BLaER1 (cell line): ENCODE measurements at regions not wholly inside any gene's neighbourhood (a gene's known extent, or its start where the extent isn't known, plus 50 kb on each side); places are given as distances from the start of the nearest gene placed in this dataset.

Experiments used
- H3K27ac ChIP-seq: shearing (Covaris generic); formaldehyde crosslinking; 2 replicates; pipeline ENCODE4 v1.8.1; 2022
- H3K27me3 ChIP-seq: shearing (Covaris generic); formaldehyde crosslinking; 2 replicates; pipeline ENCODE4 v1.8.1; 2022
- H3K36me3 ChIP-seq: shearing (Covaris generic); formaldehyde crosslinking; 2 replicates; pipeline ENCODE4 v1.8.1; 2022
- H3K4me1 ChIP-seq: shearing (Covaris generic); formaldehyde crosslinking; 2 replicates; pipeline ENCODE4 v1.8.1; 2022
- H3K4me2 ChIP-seq: shearing (Covaris generic); formaldehyde crosslinking; 2 replicates; pipeline ENCODE4 v1.8.1; 2022
- H3K4me3 ChIP-seq: shearing (Covaris generic); formaldehyde crosslinking; 2 replicates; pipeline ENCODE4 v1.8.1; 2022
- H3K9ac ChIP-seq: shearing (Covaris generic); formaldehyde crosslinking; 2 replicates; pipeline ENCODE4 v1.8.1; 2022
- H3K9me3 ChIP-seq: shearing (Covaris generic); formaldehyde crosslinking; 2 replicates; pipeline ENCODE4 v1.8.1; 2022
- H4K20me1 ChIP-seq: shearing (Covaris generic); formaldehyde crosslinking; 2 replicates; pipeline ENCODE4 v1.8.1; 2022
- Cebpa-rat ChIP-seq: shearing (Covaris generic); IDR thresholded peaks from 2 replicates; pipeline ENCODE4 v1.8.1; 2022

DNA sequence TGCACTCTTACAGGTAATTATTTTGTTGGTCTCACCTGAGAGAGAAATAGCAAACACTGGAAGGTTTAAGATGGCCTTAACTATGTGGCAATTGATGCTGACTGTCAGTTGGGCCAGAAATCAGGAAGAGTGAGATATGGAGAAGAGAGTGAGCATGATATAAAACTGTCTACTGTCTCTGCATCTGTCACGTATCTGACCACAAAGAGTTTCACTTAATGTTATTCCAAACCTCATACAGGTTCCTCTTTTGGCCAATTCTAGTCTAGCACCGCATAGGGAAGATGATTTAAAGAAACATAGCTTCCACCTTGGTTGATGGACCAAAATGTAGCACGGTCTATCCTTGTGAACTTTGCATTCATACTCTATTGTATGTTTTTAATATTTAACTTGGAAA is 381.0 kb upstream of the BOD1L1 start:
- H3K9me3 ChIP-seq: peaks cover 7% of the 10 kb centered on the region
- no peaks in the 10 kb centered on the region for H3K36me3 ChIP-seq
- H3K4me2 ChIP-seq: no peak overlapping the region
- H3K27ac ChIP-seq: no peak overlapping the region
- no peaks in the 10 kb centered on the region for H4K20me1 ChIP-seq
- H3K27me3 ChIP-seq: no peaks in the 10 kb centered on the region
- no peak for TF ChIP-seq Cebpa-rat
- H3K4me1 ChIP-seq: peaks cover 8% of the 10 kb centered on the region; the same call in 1 of the 2 replicates
- no peak overlapping the region for H3K9ac ChIP-seq
- no peak overlapping the region for H3K4me3 ChIP-seq

DNA sequence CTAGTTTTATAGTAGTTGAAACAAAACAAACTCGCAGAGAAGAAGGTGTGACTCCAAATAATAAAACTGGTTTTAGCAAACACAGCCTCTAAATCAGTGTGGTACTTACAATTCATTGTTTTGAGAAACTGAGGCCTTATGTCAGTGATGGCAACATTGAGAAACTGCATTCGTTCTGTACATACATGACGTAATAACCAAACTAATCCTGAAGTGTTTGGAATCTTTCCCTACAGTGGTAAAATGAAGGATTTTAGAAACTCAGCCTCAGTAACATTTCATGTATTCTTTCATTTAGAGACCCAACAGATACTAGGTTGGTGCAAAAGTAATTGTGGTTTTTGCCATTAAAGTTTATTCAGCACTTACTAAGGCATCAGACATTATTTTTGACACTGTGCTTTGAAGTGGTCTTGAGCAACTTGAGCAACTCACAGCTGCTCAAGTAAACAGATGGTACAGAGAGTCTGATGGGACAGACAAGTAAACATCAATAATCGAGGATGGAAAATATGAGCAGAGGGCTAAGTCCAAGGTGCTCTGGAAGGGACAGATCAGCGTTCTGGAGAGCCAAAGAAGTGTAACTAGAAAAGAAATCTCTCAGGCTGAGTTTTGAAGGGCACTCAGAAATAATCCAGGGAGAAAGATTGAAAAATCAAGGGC is 390.8 kb upstream of the BOD1L1 start:
- Histone ChIP-seq H3K4me3 (no peak overlapping the region), H3K27ac (no peak overlapping the region), H3K27me3 (no peaks in the 10 kb centered on the region), H3K4me2 (no peak overlapping the region), H3K9ac (no peak overlapping the region), H3K9me3 (peaks cover 15% of the 10 kb centered on the region), H4K20me1 (no peaks in the 10 kb centered on the region), H3K36me3 (no peaks in the 10 kb centered on the region), H3K4me1 (peaks cover 8% of the 10 kb centered on the region; the same call in 1 of the 2 replicates)
- no peak for TF ChIP-seq Cebpa-rat

DNA sequence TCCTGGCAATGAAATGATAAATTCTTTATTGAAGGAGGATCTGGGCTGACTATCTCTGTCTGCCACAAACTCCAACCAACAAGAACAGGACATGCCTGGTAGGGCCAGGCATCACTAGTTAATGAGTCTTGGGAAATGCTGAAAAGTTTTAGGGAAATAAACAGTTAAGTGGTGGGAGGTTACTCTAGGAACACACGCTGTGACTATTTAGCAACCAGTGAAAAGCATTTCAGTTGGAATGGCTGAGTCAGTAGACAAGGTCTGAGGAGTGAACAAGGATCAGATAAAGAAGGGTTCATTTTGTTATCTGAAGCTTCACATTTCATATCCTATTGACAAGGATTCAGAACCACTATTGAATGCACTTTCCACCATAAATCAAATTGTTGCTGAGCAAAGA is 394.9 kb upstream of the BOD1L1 start:
- Histone ChIP-seq H3K4me2 (no peak overlapping the region), H4K20me1 (no peaks in the 10 kb centered on the region), H3K4me1 (peaks cover 8% of the 10 kb centered on the region; the same call in 1 of the 2 replicates), H3K36me3 (no peaks in the 10 kb centered on the region), H3K27me3 (no peaks in the 10 kb centered on the region), H3K27ac (no peak overlapping the region), H3K9me3 (no peaks in the 10 kb centered on the region), H3K4me3 (no peak overlapping the region), H3K9ac (no peak overlapping the region)
- TF ChIP-seq Cebpa-rat: no peak

DNA sequence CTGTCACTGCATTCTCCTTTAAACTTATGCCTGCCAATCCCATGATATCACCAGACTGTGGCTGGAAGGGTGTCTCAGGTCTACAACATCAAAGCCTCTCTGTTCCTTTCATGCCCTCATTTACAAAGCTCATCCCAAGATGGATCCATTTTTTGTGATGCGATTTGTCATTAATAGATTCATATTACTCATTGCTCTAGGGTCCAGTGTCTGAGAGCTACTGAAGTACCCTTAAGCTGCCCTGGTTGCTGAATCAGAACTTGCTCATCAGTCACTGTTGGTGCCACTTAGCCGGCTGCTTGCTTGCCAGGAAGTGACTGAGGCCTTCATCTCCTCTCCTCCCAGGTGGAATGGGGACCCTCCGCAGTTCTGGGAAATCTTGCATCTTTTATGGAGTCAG is 395.5 kb upstream of the BOD1L1 start:
- Histone ChIP-seq H3K4me1 (peaks cover 8% of the 10 kb centered on the region; the same call in 1 of the 2 replicates), H3K4me3 (no peak overlapping the region), H3K9me3 (no peaks in the 10 kb centered on the region), H4K20me1 (no peaks in the 10 kb centered on the region), H3K27me3 (no peaks in the 10 kb centered on the region), H3K36me3 (no peaks in the 10 kb centered on the region), H3K27ac (no peak overlapping the region), H3K4me2 (no peak overlapping the region), H3K9ac (no peak overlapping the region)
- TF ChIP-seq Cebpa-rat: no peak

DNA sequence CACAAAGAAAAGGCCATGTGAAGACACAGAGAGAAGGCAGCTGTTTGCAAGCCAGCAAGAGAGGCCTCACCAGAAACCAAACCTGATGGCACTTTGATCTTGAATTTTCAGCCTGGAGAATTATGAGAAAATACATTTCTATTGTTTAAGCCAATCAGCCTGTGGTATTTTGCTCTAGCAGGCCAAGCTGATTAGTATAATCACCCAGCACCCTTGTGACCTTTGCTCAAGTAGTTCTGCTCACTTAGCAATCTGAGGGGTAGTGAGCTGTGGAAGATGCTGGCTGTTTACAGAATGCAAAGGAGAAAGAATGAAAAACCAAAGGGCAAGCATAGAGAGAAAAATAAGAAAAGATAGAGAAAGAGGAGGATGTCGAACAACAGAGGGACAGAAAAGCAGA is 396.4 kb upstream of the BOD1L1 start:
- H3K4me1 ChIP-seq: peaks cover under 1% of the 10 kb centered on the region; the same call in 1 of the 2 replicates
- no peak overlapping the region for H3K4me2 ChIP-seq
- H3K27ac ChIP-seq: no peak overlapping the region
- TF ChIP-seq Cebpa-rat: no peak
- H3K9ac ChIP-seq: no peak overlapping the region
- H3K4me3 ChIP-seq: no peak overlapping the region
- H3K36me3 ChIP-seq: no peaks in the 10 kb centered on the region
- no peaks in the 10 kb centered on the region for H4K20me1 ChIP-seq
- no peaks in the 10 kb centered on the region for H3K27me3 ChIP-seq
- H3K9me3 ChIP-seq: no peaks in the 10 kb centered on the region

DNA sequence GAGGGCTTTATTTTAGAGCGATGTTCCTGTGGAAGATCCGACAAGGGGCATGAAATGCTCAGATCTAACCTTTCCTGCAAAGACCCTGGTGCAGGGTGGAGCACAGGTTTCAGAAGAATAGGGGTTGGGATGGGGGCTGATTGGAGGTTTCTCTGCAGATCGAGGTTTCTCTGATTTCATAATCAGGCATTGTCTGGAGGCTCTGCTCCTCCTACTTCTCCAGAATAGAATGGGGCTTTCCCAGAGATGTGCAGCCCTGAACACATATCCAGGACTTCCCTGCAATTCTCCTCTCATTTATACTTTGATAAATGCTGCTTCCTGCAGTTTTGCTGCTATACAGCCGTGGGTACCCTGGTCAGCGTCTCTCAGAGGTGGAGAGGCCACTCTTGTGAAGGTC is 397.6 kb upstream of the BOD1L1 start:
- TF ChIP-seq Cebpa-rat: no peak
- Histone ChIP-seq H3K9ac (no peak overlapping the region), H3K27ac (no peak overlapping the region)

DNA sequence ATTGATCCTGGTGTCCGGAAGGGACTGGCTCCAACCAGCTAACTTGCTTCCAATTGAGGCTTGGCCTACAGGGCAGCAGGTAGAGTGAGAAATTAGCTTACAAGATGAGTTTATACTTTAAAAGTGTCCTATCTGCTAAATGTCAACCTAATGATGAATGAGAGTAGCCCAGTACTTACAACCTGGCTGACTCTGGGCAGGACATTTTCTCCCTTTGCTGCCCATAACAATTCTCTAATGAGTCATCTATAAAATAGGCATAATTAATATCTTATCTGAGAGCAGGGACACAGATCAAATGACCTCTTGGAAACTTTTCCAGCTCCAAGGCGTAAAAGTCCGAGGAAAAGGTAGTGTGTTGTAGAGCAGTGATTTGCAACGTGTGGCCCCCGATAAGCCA is 398.4 kb upstream of the BOD1L1 start:
- no peak overlapping the region for H3K4me3 ChIP-seq
- TF ChIP-seq Cebpa-rat: no peak
- H4K20me1 ChIP-seq: no peaks in the 10 kb centered on the region
- H3K9me3 ChIP-seq: no peaks in the 10 kb centered on the region
- no peak overlapping the region for H3K27ac ChIP-seq
- H3K27me3 ChIP-seq: no peaks in the 10 kb centered on the region
- H3K36me3 ChIP-seq: no peaks in the 10 kb centered on the region
- no peak overlapping the region for H3K4me2 ChIP-seq
- no peaks in the 10 kb centered on the region for H3K4me1 ChIP-seq
- H3K9ac ChIP-seq: no peak overlapping the region

More for the DNA sequence above, 397.6 kb upstream of the BOD1L1 start:
- Histone ChIP-seq H4K20me1 (no peaks in the 10 kb centered on the region), H3K36me3 (no peaks in the 10 kb centered on the region), H3K4me1 (no peaks in the 10 kb centered on the region), H3K27me3 (no peaks in the 10 kb centered on the region), H3K4me3 (no peak overlapping the region), H3K9me3 (no peaks in the 10 kb centered on the region), H3K4me2 (no peak overlapping the region)

DNA sequence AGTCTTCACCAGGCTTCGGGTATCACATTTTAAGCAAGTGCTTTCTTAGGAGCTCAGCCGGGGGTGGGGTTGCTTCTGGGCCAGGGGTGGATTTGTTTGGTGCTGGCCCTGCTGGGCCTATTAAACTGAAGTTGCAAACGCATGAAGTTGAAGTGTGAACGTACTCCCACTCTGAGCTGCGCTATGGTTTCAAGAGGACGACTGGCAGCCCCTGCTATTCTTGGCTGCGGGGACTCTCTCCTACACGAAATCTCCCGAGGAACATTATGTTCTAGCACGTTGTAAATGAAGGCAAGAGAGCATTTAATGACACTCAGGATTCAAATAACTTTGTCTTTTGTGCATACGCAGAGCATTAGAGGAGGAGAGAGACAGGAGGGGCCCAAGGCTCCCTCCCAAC is 401.3 kb upstream of the BOD1L1 start:
- no peaks in the 10 kb centered on the region for H3K9me3 ChIP-seq
- H3K9ac ChIP-seq: no peak overlapping the region
- H3K4me1 ChIP-seq: no peaks in the 10 kb centered on the region
- no peak overlapping the region for H3K4me2 ChIP-seq
- H3K27ac ChIP-seq: no peak overlapping the region
- no peaks in the 10 kb centered on the region for H3K27me3 ChIP-seq
- no peak overlapping the region for H3K4me3 ChIP-seq
- H4K20me1 ChIP-seq: no peaks in the 10 kb centered on the region
- no peaks in the 10 kb centered on the region for H3K36me3 ChIP-seq
- TF ChIP-seq Cebpa-rat: no peak

DNA sequence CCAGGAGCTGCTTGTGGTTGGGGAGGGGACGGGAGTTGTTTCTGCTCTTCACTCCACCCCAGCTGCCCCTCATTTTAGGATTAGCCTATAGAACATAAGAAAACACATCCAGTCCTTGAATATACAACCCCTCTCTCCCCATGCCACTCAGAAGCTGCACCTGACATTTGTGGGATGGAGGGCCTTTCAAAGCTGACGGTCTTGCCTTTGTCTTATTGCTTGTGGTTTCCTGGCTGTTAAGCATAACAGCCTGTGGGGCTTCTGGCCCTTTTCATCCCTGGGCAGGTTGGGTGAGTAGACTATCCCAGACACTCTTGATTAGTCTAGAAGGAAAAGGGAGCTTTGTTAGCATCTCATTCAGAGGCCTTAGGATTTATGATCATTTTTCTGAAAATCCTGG is 407.6 kb upstream of the BOD1L1 start:
- peak overlapping the region; percentile 11; the same call in 1 of the 2 replicates for H3K4me2 ChIP-seq
- no peaks in the 10 kb centered on the region for H3K9me3 ChIP-seq
- peaks cover 8% of the 10 kb centered on the region; the same call in 1 of the 2 replicates for H3K4me1 ChIP-seq
- H3K27ac ChIP-seq: no peak overlapping the region
- no peaks in the 10 kb centered on the region for H3K27me3 ChIP-seq
- H4K20me1 ChIP-seq: no peaks in the 10 kb centered on the region
- no peak overlapping the region for H3K4me3 ChIP-seq
- no peak overlapping the region for H3K9ac ChIP-seq
- H3K36me3 ChIP-seq: no peaks in the 10 kb centered on the region
- no peak for TF ChIP-seq Cebpa-rat

DNA sequence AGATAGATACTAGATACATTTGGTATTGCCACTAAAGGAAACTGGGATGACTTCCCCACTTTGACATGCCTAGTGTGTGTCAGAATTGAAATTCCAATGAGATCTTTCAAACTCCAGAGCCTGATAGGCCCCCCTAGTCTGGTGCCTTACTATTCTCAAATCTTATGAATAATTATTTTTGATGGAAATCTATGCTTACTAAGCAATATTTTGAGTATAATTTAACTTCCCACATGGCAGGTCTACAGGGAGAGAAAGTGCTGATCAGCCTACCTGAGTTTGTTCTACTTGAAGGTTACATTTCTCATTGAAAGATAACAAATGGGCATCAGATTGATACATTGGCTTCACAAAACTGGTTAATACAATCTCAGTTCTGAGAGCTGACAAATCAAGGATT is 415.7 kb upstream of the BOD1L1 start:
- Histone ChIP-seq H3K4me1 (no peaks in the 10 kb centered on the region), H3K4me3 (no peak overlapping the region), H3K27me3 (no peaks in the 10 kb centered on the region), H3K9ac (no peak overlapping the region), H3K4me2 (no peak overlapping the region), H3K9me3 (no peaks in the 10 kb centered on the region), H4K20me1 (no peaks in the 10 kb centered on the region), H3K27ac (no peak overlapping the region), H3K36me3 (no peaks in the 10 kb centered on the region)
- no peak for TF ChIP-seq Cebpa-rat

DNA sequence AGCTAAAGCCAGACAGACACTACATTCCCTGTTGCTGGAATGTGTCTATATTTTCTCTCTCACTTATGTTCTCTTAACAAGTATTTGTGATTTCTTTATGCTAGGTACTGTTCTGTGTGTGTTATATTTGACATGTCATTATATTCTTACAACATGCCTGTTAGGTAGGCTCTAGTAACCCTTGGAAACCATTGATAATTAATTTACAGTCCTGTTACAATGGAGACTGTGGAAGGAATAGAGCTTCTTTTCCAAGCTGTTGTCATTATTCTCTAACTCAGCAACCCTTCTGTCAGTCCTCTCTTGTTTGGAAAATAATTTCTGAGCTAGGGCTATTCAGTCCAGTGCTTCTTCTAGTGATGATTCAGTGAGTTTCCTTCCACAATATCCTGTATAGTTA is 419.1 kb upstream of the BOD1L1 start:
- Histone ChIP-seq H4K20me1 (no peaks in the 10 kb centered on the region), H3K4me2 (no peak overlapping the region), H3K9me3 (no peaks in the 10 kb centered on the region), H3K4me3 (no peak overlapping the region), H3K4me1 (no peaks in the 10 kb centered on the region), H3K27ac (no peak overlapping the region), H3K9ac (no peak overlapping the region), H3K36me3 (no peaks in the 10 kb centered on the region), H3K27me3 (no peaks in the 10 kb centered on the region)
- no peak for TF ChIP-seq Cebpa-rat
